Prostate gland (tissue), 2 donors: ENCODE measurements at regions not wholly inside any gene's neighbourhood (a gene's known extent, or its start where the extent isn't known, plus 50 kb on each side); places are given as distances from the start of the nearest gene placed in this dataset.

Experiments used
- POLR2A ChIP-seq: fragments of 450-650 bp; IDR thresholded peaks from one replicate; pipeline ENCODE4 v1.6.1; 2016; ENCODE audit warnings: antibody characterized with exemption, mild to moderate bottlenecking
- POLR2AphosphoS5 ChIP-seq: sonication (generic); formaldehyde crosslinking; IDR thresholded peaks from one replicate; pipeline ENCODE4 v1.6.1; 2017; ENCODE audit warnings: antibody characterized with exemption
- TF ChIP-seq, protein P1 (sequence below), 4 experiments: fragments of 200-600 bp in 2 of 4; fragments of 450-650 bp in 2 of 4; sonication (generic) in 2 of 4; IDR thresholded peaks; 1 replicate in 3 of 4; 2 replicates in 1 of 4; pipeline ENCODE4 v1.5.1; 2016 to 2019; ENCODE audit warnings: antibody characterized with exemption in 4 of 4, mild to moderate bottlenecking in 2 of 4, moderate library complexity in 2 of 4

DNA sequence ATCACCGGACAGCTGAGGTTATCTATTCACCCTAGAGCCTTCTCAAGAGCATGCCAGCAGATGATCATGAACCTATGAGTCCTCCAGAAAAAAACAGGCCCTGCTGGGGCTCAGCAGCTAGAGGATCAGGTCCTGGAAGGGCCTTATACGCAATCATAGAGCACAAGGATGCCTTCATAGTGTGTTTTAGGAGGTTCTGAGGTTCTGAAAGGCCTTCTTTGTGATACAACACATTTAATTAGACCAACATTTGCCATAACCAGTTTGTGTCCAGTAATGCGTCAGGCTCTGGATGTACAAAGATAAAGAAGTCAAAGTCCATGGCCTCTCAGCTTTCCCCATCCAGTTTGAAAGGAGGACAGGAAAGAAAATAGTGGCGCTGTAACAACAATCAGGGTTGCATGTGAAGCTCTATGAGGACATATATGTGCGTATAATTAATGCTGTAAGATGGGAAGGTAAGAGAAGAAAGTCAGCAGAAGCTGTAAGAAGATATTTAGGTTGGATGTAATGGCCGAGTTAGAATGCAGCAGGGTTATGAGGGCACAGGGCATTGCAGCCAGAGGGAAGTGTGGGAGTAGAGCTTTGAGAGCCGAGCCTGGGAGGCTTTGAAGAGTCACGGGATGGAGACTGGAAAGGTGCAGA is 302.6 kb upstream of the TBL1XR1 start:
- TF ChIP-seq, protein P1, sequence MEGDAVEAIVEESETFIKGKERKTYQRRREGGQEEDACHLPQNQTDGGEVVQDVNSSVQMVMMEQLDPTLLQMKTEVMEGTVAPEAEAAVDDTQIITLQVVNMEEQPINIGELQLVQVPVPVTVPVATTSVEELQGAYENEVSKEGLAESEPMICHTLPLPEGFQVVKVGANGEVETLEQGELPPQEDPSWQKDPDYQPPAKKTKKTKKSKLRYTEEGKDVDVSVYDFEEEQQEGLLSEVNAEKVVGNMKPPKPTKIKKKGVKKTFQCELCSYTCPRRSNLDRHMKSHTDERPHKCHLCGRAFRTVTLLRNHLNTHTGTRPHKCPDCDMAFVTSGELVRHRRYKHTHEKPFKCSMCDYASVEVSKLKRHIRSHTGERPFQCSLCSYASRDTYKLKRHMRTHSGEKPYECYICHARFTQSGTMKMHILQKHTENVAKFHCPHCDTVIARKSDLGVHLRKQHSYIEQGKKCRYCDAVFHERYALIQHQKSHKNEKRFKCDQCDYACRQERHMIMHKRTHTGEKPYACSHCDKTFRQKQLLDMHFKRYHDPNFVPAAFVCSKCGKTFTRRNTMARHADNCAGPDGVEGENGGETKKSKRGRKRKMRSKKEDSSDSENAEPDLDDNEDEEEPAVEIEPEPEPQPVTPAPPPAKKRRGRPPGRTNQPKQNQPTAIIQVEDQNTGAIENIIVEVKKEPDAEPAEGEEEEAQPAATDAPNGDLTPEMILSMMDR (IDR thresholded peaks at IDR 0.05) = no peak
- TF ChIP-seq POLR2A = no peak
- TF ChIP-seq POLR2AphosphoS5 = no peak
